Lower leg skin (tissue), 4 donors: ENCODE measurements at regions not wholly inside any gene's neighbourhood (a gene's known extent, or its start where the extent isn't known, plus 50 kb on each side); places are given as distances from the start of the nearest gene placed in this dataset.

Experiments used
- DNase-seq, 2 donors: peaks; one replicate each; pipeline ENCODE4 v3.0.0-alpha.2; 2019; ENCODE audit warnings: low spot score in 2 of 2
- H3K4me3 ChIP-seq: fragments of 200-600 bp; sonication (generic); 2 replicates; pipeline ENCODE4 v1.5.1; 2017; ENCODE audit warnings: mild to moderate bottlenecking, low read depth; ENCODE audit not compliant: poor library complexity, severe bottlenecking
- POLR2A ChIP-seq, 2 donors: fragments of 450-650 bp; IDR thresholded peaks; one replicate each; pipeline ENCODE4 v1.6.1; 2016 to 2017; ENCODE audit warnings: antibody characterized with exemption in 2 of 2, mild to moderate bottlenecking in 1 of 2, moderate library complexity in 1 of 2
- WGBS, 2 donors: methylation state at CpG; one replicate each; pipeline ENCODE4 v1.1.5; 2018; 5-methylcytosine and 5-hydroxymethylcytosine counted together
- intact Hi-C: fragments of 100-400 bp; cut with DNase I; formaldehyde crosslinking; loops from one replicate; pipeline ENCODE4 v1.15.0; 2023; ENCODE audit warnings: low total_unique reads
- TF ChIP-seq, protein P1 (sequence below), 3 donors: fragments of 450-650 bp; IDR thresholded peaks; one replicate each; pipeline ENCODE4 v1.5.1; 2016; ENCODE audit warnings: antibody characterized with exemption in 3 of 3, mild to moderate bottlenecking in 3 of 3, moderate library complexity in 2 of 3

DNA sequence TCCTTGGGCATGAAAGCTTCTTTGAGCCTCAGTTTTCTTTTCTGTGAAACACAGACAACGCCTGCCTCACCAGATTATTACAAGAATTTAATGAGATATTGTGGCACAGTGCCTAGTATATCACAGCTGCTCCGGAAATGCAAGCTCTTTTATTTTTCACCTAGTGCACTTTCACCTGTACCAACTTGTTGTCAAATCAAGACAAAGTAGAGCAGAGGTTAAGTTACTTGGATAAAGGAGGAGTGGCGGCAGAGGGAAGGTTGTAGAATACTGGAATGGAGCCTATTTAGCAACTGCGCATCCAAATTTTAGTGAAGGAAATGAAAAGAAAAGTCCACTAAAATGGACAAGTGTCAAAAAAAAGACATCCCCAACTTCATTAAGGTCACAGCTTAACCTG lies 54.9 kb upstream of the RHOBTB1 start:
- H3K4me3 ChIP-seq, result no peak overlapping the region
- 48 to 55% methylated on average over 4 of the region's 4 CpGs for WGBS, 2 donors
- TF ChIP-seq POLR2A (IDR thresholded peaks at IDR 0.05), result no peak
- TF ChIP-seq, protein P1, sequence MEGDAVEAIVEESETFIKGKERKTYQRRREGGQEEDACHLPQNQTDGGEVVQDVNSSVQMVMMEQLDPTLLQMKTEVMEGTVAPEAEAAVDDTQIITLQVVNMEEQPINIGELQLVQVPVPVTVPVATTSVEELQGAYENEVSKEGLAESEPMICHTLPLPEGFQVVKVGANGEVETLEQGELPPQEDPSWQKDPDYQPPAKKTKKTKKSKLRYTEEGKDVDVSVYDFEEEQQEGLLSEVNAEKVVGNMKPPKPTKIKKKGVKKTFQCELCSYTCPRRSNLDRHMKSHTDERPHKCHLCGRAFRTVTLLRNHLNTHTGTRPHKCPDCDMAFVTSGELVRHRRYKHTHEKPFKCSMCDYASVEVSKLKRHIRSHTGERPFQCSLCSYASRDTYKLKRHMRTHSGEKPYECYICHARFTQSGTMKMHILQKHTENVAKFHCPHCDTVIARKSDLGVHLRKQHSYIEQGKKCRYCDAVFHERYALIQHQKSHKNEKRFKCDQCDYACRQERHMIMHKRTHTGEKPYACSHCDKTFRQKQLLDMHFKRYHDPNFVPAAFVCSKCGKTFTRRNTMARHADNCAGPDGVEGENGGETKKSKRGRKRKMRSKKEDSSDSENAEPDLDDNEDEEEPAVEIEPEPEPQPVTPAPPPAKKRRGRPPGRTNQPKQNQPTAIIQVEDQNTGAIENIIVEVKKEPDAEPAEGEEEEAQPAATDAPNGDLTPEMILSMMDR (IDR thresholded peaks at IDR 0.05), result no peak
- no peak for DNase-seq
- intact Hi-C loops, result no loop called here

- WGBS, 2 donors, result 89 to 91% methylated on average over 2 of the region's 2 CpGs
- no peak overlapping the region for H3K4me3 ChIP-seq
- no peak for DNase-seq
- intact Hi-C loops, result no loop called here
- TF ChIP-seq POLR2A (IDR thresholded peaks at IDR 0.05), result no peak
- TF ChIP-seq, protein P1 (IDR thresholded peaks at IDR 0.05), result no peak
These were observed 50.1 kb upstream of the RHOBTB1 start for GRCh38 chr10:60994128-60994527.
